Panc1 (cell line): ENCODE measurements at regions not wholly inside any gene's neighbourhood (a gene's known extent, or its start where the extent isn't known, plus 50 kb on each side); places are given as distances from the start of the nearest gene placed in this dataset.

ENCODE experiments used
- ATAC-seq: fragments of 200-7000 bp; cut with Tn5 transposase; 2 replicates; pipeline ENCODE4 v1.9.1; 2020; ENCODE audit warnings: mild to moderate bottlenecking, moderate library complexity
- BruUV-seq: library from RNA; stranded (reverse); fragments of 400-500 nt; replicated peaks from 2 replicates; lab custom pipeline; 2021; lab: Mats Ljungman, UMichigan
- CTCF ChIA-PET: fragments of 300-600 bp; sonication (Branson Sonifier 250); formaldehyde crosslinking; loops from one replicate; lab custom pipeline; 2022; ENCODE audit warnings: antibody characterized with exemption; lab: Charles Lee
- POLR2A ChIA-PET: fragments of 300-600 bp; sonication (Branson Sonifier 250); formaldehyde crosslinking; loops from one replicate; lab custom pipeline; 2022; ENCODE audit warnings: antibody characterized with exemption; lab: Charles Lee
- DNase-seq: peaks from one replicate; pipeline ENCODE4 v3.0.0-alpha.2; 2010; ENCODE audit warnings: low read depth, low spot score
- H3K27ac ChIP-seq: 2 replicates; pipeline ENCODE4 v1.5.1; 2011; ENCODE audit warnings: mild to moderate bottlenecking, low read length, inconsistent platforms
- H3K27me3 ChIP-seq: fragments of 200-500 bp; sonication (Bioruptor generic); 2 replicates; pipeline ENCODE4 v1.6.0; 2014; ENCODE audit warnings: low read length, inconsistent platforms; ENCODE audit not compliant: control insufficient read depth, insufficient read depth
- H3K36me3 ChIP-seq: fragments of 200-500 bp; sonication (Bioruptor generic); 2 replicates; pipeline ENCODE4 v1.5.1; 2014; ENCODE audit warnings: inconsistent platforms, mild to moderate bottlenecking, low read length, moderate library complexity; ENCODE audit not compliant: control insufficient read depth, insufficient read depth
- H3K4me1 ChIP-seq: 2 replicates; pipeline ENCODE4 v1.5.1; 2011; ENCODE audit warnings: inconsistent platforms, mild to moderate bottlenecking, low read length, moderate library complexity; ENCODE audit not compliant: control insufficient read depth, insufficient read depth
- H3K4me3 ChIP-seq, 2 experiments: 2 replicates each; pipeline ENCODE4 v1.5.1; 2011 to 2012; ENCODE audit warnings: low read depth in 2 of 2, low read length in 2 of 2, mild to moderate bottlenecking in 2 of 2, inconsistent platforms in 1 of 2, moderate library complexity in 1 of 2
- H3K9me3 ChIP-seq: fragments of 200-500 bp; sonication (Bioruptor generic); 2 replicates; pipeline ENCODE4 v1.5.1; 2014; ENCODE audit warnings: low read depth, mild to moderate bottlenecking, inconsistent platforms, low read length, moderate library complexity; ENCODE audit not compliant: control insufficient read depth, insufficient read depth
- CTCF ChIP-seq: fragments of 450-650 bp; IDR thresholded peaks from 2 replicates; pipeline ENCODE4 v1.5.1; 2017; ENCODE audit warnings: mild to moderate bottlenecking
- POLR2AphosphoS5 ChIP-seq: IDR thresholded peaks from 2 replicates; pipeline ENCODE4 v1.6.1; 2012; ENCODE audit warnings: mild to moderate bottlenecking, low read depth, low read length, moderate library complexity
- REST ChIP-seq, 2 experiments: IDR thresholded peaks; 2 replicates each; pipeline ENCODE4 v1.6.1; 2011 to 2012; ENCODE audit warnings: low read depth in 2 of 2, control low read depth in 1 of 2, low read length in 1 of 2, mild to moderate bottlenecking in 1 of 2, moderate library complexity in 1 of 2; ENCODE audit not compliant: insufficient read depth in 1 of 2
- SIN3A ChIP-seq: IDR thresholded peaks from 2 replicates; pipeline ENCODE4 v1.6.1; 2012; ENCODE audit warnings: low read depth, mild to moderate bottlenecking, low read length, moderate library complexity, borderline replicate concordance; ENCODE audit not compliant: insufficient read depth
- TCF7L2 ChIP-seq: IDR thresholded peaks from 2 replicates; pipeline ENCODE4 v1.6.1; 2011; ENCODE audit warnings: mild to moderate bottlenecking, low read depth, low read length, inconsistent platforms
- in situ Hi-C: cut with HindIII; loops from 2 replicates; pipeline ENCODE4 v1.10.0; 2016; ENCODE audit warnings: low sequenced_read_pairs, low pct_unique_long_range_greater_than_20kb
- intact Hi-C: fragments of 100-400 bp; cut with micrococcal nuclease; formaldehyde crosslinking; loops from one replicate; pipeline ENCODE4 v1.10.0; 2022; ENCODE audit not compliant: unreplicated experiment

DNA sequence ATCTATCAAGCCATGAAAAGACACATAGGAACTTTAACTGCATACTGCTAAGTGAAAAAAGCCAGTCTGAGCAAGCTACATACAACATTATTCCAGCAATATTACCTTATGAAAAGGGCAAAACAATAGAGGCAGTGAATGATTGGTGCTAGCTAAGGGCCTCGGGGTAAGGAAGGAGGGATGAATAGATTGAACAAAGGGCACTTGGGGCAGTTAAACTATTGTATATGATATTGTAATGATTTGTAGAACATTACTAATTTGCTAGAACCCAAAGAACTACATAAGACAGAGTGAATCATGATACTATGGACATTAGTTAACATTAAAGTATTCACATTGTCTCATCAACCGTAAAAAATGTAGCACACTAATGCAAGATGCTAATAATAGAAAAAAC, 218.3 kb downstream of the FBXO4 start:
- CTCF ChIA-PET: no interaction called here
- in situ Hi-C loops: no loop called here

DNA sequence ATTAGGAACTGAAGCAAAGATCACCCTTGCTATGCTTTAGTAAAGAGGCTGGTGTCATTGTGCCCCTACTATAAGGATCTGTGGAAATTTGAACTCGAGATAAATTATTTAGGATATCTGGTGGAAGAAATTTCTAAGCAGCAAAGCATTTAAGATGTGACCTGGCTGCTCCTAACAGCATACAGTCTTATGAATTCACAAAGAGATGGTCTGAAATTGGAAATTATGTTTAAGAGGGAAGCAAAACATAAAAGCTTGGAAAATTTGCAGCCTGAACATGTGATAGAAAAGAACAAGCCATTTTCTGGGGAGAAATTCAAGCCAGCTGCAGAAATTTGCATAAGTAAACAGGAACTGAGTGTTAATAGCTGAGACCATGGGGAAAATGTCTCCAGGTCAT, 223.7 kb downstream of the FBXO4 start:
- H3K4me3 ChIP-seq: no peak overlapping the region
- H3K27me3 ChIP-seq: no peaks in the 10 kb centered on the region
- in situ Hi-C loops: no loop called here
- no peak for ATAC-seq
- H3K4me1 ChIP-seq: no peaks in the 10 kb centered on the region
- DNase-seq: no peak
- ChIA-PET CTCF (no interaction called here), POLR2A (no interaction called here)
- no peak overlapping the region for H3K27ac ChIP-seq
- no peaks in the 10 kb centered on the region for H3K36me3 ChIP-seq
- no TSS peak for BruUV-seq
- TF ChIP-seq SIN3A (no peak), TCF7L2 (no peak), REST (IDR thresholded peaks at IDR 0.05; ENCODE audit: insufficient read depth in 1 of 2, low read depth in 2 of 2, low read length in 1 of 2) (no peak), CTCF (no peak), POLR2AphosphoS5 (no peak)
- no peaks in the 10 kb centered on the region for H3K9me3 ChIP-seq
- intact Hi-C loops: no loop called here

More for the DNA sequence above, 218.3 kb downstream of the FBXO4 start:
- Histone ChIP-seq H3K4me1 (no peaks in the 10 kb centered on the region), H3K9me3 (no peaks in the 10 kb centered on the region), H3K27ac (no peak overlapping the region), H3K36me3 (no peaks in the 10 kb centered on the region), H3K4me3 (no peak overlapping the region), H3K27me3 (no peaks in the 10 kb centered on the region)
- no peak for TF ChIP-seq REST (IDR thresholded peaks at IDR 0.05; ENCODE audit: insufficient read depth in 1 of 2, low read depth in 2 of 2, low read length in 1 of 2)
- no peak for TF ChIP-seq TCF7L2
- TF ChIP-seq POLR2AphosphoS5: no peak
- TF ChIP-seq SIN3A: no peak
- no peak for TF ChIP-seq CTCF
- intact Hi-C loops: no loop called here
- DNase-seq (no peak), ATAC-seq (no peak)
- no TSS peak for BruUV-seq
- POLR2A ChIA-PET: interaction anchor here (0.6 kb wide), 1 partner anchor 611 kb away, joined by 3 read pairs; no protein-coding TSS in a partner anchor
